Activated T-helper 2 cell treated with anti-CD3 and anti-CD28 coated beads, Interferon-gamma antibody, Interleukin-2, Interleukin-4, amounts not matched to agents 10 μg/mL and 5 μg/mL and 100 μg/mL, durations not matched to agents 14 hours and 24 hours and 36 hours (primary cell): ENCODE measurements at regions not wholly inside any gene's neighbourhood (a gene's known extent, or its start where the extent isn't known, plus 50 kb on each side); places are given as distances from the start of the nearest gene placed in this dataset.
A peak's percentile ranks its signal among the peaks of the same experiment; 100 is the strongest.
"Not testable (repeated sequence)": the region's sequence is repeated elsewhere in the genome, so short reads cannot be mapped to it uniquely, and the experiment has no call there.

ENCODE experiments used
- DNase-seq: peaks from one replicate; pipeline ENCODE4 v3.0.0; 2021; ENCODE audit warnings: low spot score
- H3K27ac Mint-ChIP-seq: one replicate; pipeline ENCODE4 v1.8.0; 2021; ENCODE audit warnings: mixed read lengths
- H3K27me3 Mint-ChIP-seq: one replicate; pipeline ENCODE4 v1.8.0; 2021; ENCODE audit warnings: low read depth, mixed read lengths
- H3K36me3 Mint-ChIP-seq: one replicate; pipeline ENCODE4 v1.8.0; 2021; ENCODE audit warnings: low read depth, mixed read lengths
- H3K4me1 Mint-ChIP-seq: one replicate; pipeline ENCODE4 v1.8.0; 2021; ENCODE audit warnings: low read depth, mixed read lengths
- H3K4me3 Mint-ChIP-seq: one replicate; pipeline ENCODE4 v1.8.0; 2021; ENCODE audit warnings: low read depth, mild to moderate bottlenecking, moderate library complexity, mixed read lengths
- H3K9me3 Mint-ChIP-seq: one replicate; pipeline ENCODE4 v1.8.0; 2021; ENCODE audit warnings: mixed read lengths
- intact Hi-C: fragments of 100-400 bp; cut with micrococcal nuclease; formaldehyde crosslinking; loops from one replicate; pipeline ENCODE4 v1.15.1; 2023

DNA sequence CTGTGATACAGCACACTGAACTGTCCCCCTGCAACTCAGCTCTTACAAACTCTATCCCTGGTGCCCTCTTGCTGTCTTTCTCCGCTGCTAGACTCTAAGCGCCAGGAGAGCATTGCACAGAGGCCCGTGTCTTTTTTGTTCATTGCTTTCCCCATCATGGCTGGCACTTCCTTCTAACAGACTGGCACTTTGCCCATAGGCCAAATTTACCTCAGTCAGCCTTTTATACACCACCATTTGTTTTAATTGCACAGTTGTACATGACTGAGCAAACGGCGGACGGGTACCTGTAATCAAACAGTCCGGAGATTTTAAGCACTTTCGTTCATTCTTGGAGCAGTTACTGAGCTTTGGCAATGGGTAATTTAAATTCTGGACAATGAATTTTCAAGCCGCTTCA is 102.2 kb upstream of the CLINT1 start:
- no peak overlapping the region for H3K4me3 Mint-ChIP-seq
- H3K9me3 Mint-ChIP-seq, result no peaks in the 10 kb centered on the region
- H3K27ac Mint-ChIP-seq, result no peak overlapping the region
- peaks cover 4% of the 10 kb centered on the region for H3K27me3 Mint-ChIP-seq
- H3K36me3 Mint-ChIP-seq, result no peaks in the 10 kb centered on the region
- intact Hi-C loops, result no loop called here
- no peak for DNase-seq
- H3K4me1 Mint-ChIP-seq, result peaks cover 5% of the 10 kb centered on the region

DNA sequence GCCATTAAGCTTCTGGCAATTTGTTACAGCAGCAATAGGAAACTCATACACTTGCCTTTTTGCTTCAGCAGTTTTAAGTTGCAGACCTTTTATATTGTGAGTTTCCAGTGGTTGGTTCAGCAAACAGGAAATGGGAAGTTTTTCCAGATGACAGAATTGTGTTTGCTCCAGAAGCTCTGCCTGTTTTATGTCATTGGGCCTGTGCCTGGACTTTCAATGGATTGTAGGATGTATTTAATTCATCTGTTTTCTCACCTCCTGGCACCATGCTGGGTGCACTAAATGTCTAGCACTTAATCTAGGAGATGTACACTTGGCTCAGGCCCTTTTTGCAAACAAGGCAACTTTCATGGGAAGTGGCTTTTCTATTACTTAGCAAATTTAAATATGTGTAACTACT is 100.4 kb upstream of the CLINT1 start:
- no peak for DNase-seq
- Mint-ChIP-seq H3K9me3 (no peaks in the 10 kb centered on the region), H3K27me3 (peaks cover 4% of the 10 kb centered on the region), H3K4me1 (peaks cover 5% of the 10 kb centered on the region), H3K27ac (no peak overlapping the region), H3K36me3 (no peaks in the 10 kb centered on the region), H3K4me3 (no peak overlapping the region)
- intact Hi-C loops, result no loop called here

DNA sequence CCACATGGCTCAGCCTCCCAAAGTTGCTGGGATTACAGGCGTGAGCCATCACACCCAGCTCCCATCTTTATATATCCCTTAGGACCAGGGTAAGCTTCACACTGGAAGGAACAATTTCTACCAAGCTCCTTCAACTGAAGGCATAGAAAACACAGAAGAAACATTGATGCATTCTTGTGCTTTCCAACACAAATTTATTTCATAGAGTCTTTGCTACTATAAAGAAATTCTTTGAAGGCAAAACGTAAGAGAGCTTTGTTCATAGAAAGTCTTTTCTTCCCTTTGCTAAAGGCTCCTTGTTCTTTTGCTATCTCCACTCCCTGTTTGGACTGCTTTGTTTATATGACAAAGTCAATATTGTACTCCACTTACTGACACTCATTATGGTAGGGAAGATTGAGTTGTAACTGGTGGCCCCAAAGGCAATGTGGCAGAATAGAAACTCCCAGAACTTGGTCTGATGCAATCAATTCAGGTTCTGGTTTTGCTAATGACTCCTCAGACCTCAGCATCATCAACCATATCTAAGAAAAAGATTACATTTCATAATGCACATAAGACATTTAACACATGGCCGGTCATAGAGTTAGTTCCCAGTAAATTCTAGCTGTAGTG is 97.4 kb upstream of the CLINT1 start:
- no peak overlapping the region for H3K27ac Mint-ChIP-seq
- H3K4me3 Mint-ChIP-seq, result no peak overlapping the region
- H3K36me3 Mint-ChIP-seq, result no peaks in the 10 kb centered on the region
- DNase-seq, result no peak
- no peaks in the 10 kb centered on the region for H3K9me3 Mint-ChIP-seq
- intact Hi-C loops, result no loop called here
- H3K27me3 Mint-ChIP-seq, result peaks cover 12% of the 10 kb centered on the region
- H3K4me1 Mint-ChIP-seq, result peaks cover 5% of the 10 kb centered on the region

DNA sequence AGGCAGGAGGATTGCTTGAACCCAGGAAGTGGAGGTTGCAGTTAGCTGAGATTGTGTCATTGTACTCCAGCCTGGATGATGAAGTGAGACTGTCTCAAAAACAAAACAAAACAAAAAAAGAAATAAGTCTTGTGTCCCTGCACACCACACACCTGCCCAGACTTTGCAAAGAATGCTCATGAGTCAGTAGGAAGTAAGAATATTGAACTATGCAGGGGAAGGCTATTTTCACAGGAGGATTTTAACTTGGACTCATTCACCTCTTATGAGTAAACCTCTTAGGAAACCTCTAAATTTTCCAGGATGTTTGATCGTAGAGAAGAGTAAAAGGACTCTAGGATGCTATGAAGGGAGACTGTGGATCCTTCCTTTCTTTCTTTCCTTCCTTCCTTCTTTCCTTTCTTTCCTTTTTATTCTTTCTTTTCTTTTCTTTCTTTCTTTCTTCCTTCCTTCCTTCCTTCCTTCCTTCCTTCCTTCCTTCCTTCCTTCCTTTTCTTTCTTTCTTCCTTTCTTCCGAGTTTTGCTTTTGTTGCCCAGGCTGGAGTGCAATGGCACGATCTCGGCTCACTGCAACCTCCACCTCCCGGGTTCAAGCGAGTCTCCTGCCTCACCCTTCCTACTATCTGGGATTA is 96.7 kb upstream of the CLINT1 start:
- Mint-ChIP-seq H3K27me3 (peaks cover 8% of the 10 kb centered on the region), H3K36me3 (no peaks in the 10 kb centered on the region), H3K27ac (no peak overlapping the region), H3K4me1 (peaks cover 5% of the 10 kb centered on the region), H3K9me3 (no peaks in the 10 kb centered on the region), H3K4me3 (no peak overlapping the region)
- intact Hi-C loops, result no loop called here
- DNase-seq, result no peak

DNA sequence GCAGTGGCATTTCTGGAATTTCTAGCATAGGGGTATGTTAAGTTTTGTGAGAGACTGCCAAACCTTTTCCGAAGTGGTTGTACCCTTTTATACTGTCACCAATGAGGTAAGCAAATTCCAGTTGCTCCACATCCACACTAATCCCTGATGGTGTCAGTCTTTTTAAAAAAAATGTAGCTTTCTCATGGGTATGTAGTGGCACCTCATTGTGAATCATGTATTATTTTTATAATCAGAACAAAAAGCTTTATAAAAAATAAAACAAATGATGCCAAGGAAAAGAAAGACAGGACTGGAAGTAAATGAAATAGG is 93.4 kb upstream of the CLINT1 start:
- Mint-ChIP-seq H3K4me1 (peaks cover 8% of the 10 kb centered on the region), H3K27ac (no peak overlapping the region), H3K4me3 (no peak overlapping the region), H3K9me3 (no peaks in the 10 kb centered on the region), H3K36me3 (no peaks in the 10 kb centered on the region), H3K27me3 (peaks cover 13% of the 10 kb centered on the region)
- DNase-seq, result no peak
- intact Hi-C loops, result no loop called here

DNA sequence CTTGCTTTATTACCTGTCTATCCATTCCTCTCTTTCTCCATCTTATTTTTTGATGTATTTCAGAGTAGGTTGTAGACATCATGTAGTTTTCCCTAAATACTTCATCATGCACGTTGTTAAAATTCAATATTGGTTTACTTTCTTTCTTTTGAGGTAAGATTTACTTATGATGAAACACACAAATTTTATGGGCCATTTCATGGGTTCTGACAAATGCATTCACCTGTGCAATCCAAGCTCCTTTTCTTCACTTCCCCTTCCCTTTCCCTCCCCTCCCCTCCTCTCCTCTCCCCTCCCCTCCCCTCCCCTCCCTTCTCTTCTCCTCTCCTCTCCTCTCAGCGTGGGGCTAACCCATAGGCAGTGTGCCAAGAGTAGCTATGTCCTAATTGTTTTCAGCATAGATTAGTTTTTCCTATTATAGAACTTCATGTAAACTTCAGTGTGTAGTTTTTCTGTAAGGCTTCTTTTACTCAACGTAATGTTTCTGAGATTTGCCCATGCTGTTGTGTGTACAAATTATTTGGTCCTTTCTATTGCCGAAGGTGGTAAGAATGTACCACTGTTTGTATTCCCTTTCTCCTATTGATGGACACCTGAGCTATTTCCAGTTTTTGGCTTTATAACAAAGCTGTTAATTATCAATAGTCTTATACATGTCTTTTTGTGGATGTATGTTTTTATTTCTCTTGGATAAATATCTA is 92.9 kb upstream of the CLINT1 start:
- no peak overlapping the region for H3K27ac Mint-ChIP-seq
- no peak overlapping the region for H3K4me3 Mint-ChIP-seq

DNA sequence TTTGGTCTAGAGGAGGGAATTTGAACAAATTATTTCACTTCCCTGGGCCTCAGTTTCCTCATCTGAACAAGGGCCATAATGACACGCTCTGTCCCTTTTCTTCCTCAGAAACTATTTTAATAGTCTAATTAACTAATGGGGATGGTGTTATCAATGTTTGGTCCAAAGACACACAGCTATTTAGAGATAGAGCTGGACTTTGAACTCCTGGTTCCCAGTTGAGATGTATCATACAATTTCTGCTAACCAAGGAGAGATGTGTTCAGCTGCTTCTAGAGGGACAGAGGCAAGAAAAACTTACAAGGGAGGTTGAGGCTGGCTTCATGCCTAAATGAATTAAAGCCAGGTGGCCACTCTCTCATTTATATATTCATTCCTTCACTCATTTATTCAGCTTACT is 90.6 kb upstream of the CLINT1 start:
- H3K9me3 Mint-ChIP-seq, result no peaks in the 10 kb centered on the region
- peaks cover 3% of the 10 kb centered on the region for H3K4me1 Mint-ChIP-seq
- no peaks in the 10 kb centered on the region for H3K36me3 Mint-ChIP-seq
- H3K27ac Mint-ChIP-seq, result no peak overlapping the region
- H3K27me3 Mint-ChIP-seq, result peaks cover 15% of the 10 kb centered on the region
- DNase-seq, result no peak
- H3K4me3 Mint-ChIP-seq, result no peak overlapping the region
- intact Hi-C loops, result loop anchor here (1.0 to 5.0 kb wide), 3 partner anchors 91 to 187 kb away; partner anchors contain the start of gene CLINT1

More for the DNA sequence above, 92.9 kb upstream of the CLINT1 start:
- Mint-ChIP-seq H3K27me3 (peaks cover 13% of the 10 kb centered on the region), H3K9me3 (no peaks in the 10 kb centered on the region), H3K4me1 (peaks cover 8% of the 10 kb centered on the region), H3K36me3 (no peaks in the 10 kb centered on the region)
- no peak for DNase-seq
- intact Hi-C loops, result no loop called here

DNA sequence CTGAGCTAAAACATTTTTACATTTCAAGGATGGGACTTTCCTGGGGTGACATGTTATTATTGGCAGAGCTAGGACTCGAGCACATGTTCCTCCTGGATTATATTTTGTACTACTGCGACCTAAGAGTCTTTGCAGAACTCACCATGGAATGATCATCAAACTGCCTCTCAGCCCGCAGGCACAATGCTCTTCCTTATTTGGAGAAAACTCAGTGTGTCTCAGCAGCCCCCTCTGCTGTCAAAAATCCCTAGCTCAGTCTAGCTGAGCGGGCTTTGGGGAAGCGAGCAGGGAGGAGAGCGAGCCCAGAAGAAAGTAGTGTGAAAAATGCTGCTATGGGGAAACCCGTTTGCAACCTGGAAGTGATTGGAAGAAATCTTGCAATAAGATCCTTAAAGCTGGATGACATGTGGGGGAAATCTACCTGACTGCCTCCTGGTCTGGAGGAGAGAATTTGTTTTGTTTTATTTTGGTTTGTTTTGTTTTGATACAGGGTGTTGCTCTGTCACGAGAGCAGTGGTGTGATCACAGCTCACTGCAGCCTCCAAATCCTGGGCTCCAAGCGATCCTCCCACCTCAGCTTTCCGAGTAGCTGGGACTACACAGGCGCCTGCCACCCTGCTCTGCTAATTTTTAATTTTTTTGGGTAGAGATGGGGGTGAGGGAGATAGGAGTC is 89.9 kb upstream of the CLINT1 start:
- no peak overlapping the region for H3K4me3 Mint-ChIP-seq
- intact Hi-C loops, result loop anchor here (1.0 to 5.0 kb wide), 4 partner anchors 90 to 187 kb away; partner anchors contain the start of gene CLINT1
- peaks cover 15% of the 10 kb centered on the region for H3K27me3 Mint-ChIP-seq
- no peaks in the 10 kb centered on the region for H3K9me3 Mint-ChIP-seq
- no peak overlapping the region for H3K27ac Mint-ChIP-seq
- peak; percentile 68 for DNase-seq
- H3K36me3 Mint-ChIP-seq, result no peaks in the 10 kb centered on the region
- H3K4me1 Mint-ChIP-seq, result peaks cover 3% of the 10 kb centered on the region

DNA sequence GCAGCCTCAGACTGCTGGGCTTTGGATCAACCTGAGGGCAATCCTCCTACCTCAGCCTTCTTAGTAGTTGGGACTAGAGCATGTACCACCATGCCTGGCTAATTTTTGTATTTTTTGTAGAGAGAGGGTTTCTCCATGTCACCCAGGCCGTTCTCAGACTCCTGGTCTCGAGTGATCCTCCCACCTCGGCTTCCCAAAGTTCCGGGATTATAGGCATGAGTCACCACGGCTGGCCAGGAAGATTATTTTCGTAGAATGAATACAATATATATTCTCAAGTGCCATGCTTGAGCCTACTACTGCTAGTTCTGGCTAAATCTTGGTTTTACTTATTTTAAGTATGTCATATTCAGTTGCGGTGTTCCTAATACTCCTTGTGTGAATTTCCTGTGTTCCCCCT is 88.2 kb upstream of the CLINT1 start:
- no peaks in the 10 kb centered on the region for H3K36me3 Mint-ChIP-seq
- no peak for DNase-seq
- H3K4me1 Mint-ChIP-seq, result peaks cover 3% of the 10 kb centered on the region
- peaks cover 15% of the 10 kb centered on the region for H3K27me3 Mint-ChIP-seq
- intact Hi-C loops, result loop anchor here (5.0 kb wide), 1 partner anchor 185 kb away; no protein-coding TSS in a partner anchor
- no peak overlapping the region for H3K4me3 Mint-ChIP-seq
- H3K9me3 Mint-ChIP-seq, result no peaks in the 10 kb centered on the region
- no peak overlapping the region for H3K27ac Mint-ChIP-seq

DNA sequence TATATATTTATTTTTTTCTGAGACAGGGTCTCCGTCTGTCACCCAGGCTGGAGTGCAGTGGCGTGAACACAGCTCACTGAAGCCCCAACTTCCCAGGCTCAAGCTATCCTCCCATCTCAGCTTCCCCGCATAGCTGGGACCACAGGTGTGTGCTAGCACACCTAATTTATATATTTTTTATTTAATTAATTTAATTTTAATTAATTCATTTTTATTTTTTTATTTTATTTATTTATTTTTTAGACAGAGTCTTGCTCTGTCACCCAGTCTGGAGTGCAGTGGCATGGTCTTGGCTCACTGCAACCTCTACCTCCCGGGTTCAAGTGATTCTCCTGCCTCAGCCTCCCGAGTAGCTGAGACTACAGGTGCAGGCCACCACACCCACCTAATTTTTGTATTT is 86.9 kb upstream of the CLINT1 start:
- not testable (repeated sequence) for H3K27ac Mint-ChIP-seq, DNase-seq, H3K4me1 Mint-ChIP-seq, H3K27me3 Mint-ChIP-seq, H3K4me3 Mint-ChIP-seq, H3K9me3 Mint-ChIP-seq, H3K36me3 Mint-ChIP-seq
- intact Hi-C loops, result loop anchor here (5.0 kb wide), 1 partner anchor 184 kb away; no protein-coding TSS in a partner anchor

DNA sequence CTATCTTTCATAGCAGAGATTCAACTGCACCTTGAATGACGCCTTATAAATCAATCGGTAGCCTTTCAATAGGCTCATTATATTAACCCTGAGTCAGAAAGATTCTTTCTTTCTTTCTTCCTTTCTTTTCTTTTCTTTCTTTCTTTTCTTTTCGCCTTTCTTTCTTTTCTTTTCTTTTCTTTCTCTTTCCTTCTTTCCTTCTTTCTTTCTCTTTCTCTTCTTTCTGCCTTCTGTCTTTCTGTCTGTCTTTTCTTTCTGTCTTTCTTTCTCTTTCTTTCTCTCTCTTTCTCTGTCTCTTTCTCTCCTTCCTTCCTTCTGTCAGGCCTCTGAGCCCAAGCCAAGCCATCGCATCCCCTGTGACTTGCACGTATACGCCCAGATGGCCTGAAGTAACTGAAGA is 86.0 kb upstream of the CLINT1 start:
- H3K36me3 Mint-ChIP-seq, result no peaks in the 10 kb centered on the region
- no peak overlapping the region for H3K4me3 Mint-ChIP-seq
- no peak for DNase-seq
- intact Hi-C loops, result loop anchor here (5.0 kb wide), 1 partner anchor 183 kb away; no protein-coding TSS in a partner anchor
- peaks cover 9% of the 10 kb centered on the region for H3K27me3 Mint-ChIP-seq
- H3K9me3 Mint-ChIP-seq, result no peaks in the 10 kb centered on the region
- H3K27ac Mint-ChIP-seq, result no peak overlapping the region
- peaks cover 3% of the 10 kb centered on the region for H3K4me1 Mint-ChIP-seq

DNA sequence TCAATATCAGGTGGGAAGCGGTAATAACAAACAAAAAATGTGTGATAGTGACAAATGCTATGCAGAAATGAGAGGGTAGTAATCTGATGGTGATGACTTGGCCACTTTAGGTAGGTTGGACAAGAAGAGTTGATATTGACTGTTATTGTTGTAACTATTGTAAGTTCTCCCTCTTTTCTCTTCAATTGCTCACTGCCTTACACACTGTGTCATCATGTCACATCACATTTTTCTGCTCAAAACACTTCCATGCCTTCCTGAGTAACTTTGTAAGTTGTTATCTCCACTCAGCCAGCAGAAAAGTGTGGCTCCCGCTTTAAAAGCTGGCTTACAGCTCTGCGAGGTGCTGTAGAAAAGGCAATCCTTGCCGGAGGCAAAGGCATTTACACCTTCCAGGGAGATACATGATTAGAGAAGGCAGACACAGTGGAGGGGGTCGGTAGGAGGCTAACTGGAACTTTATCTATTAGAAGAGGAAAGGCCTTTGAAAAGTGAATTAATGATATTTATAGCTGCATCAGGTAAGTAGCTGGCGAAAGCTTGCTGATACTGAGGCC is 85.2 kb upstream of the CLINT1 start:
- H3K4me3 Mint-ChIP-seq, result no peak overlapping the region

More for the DNA sequence above, 85.2 kb upstream of the CLINT1 start:
- Mint-ChIP-seq H3K27me3 (peaks cover 8% of the 10 kb centered on the region), H3K36me3 (no peaks in the 10 kb centered on the region), H3K4me1 (peaks cover 3% of the 10 kb centered on the region), H3K9me3 (no peaks in the 10 kb centered on the region), H3K27ac (no peak overlapping the region)
- intact Hi-C loops, result no loop called here
- DNase-seq, result no peak
